ENCODE measurements at regions not wholly inside any gene's neighbourhood (a gene's known extent, or its start where the extent isn't known, plus 50 kb on each side); places are given as distances from the start of the nearest gene placed in this dataset.

DNA sequence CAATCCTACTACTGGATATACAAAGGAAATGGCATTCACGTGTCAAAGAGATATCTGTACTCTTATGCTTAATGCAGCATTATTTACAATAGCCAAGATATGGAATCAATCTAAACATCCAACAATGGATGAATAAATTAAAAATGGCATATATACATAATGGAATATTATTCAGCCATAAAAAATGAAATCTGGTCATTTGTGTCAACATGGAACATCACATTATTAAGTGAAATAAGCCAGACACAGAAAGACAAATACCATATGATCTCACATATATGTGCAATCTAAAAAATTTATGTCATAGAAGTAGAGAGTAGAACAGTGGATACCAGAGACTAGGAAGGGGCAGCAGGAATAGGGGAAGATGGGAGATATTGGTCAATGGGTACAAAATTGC is 228.8 kb upstream of the TBX3 start:
- H3K27ac ChIP-seq, result no peak overlapping the region
- 81 to 92% (median 84%) methylated on average over 1 of the region's 1 CpG for WGBS, 3 donors
- intact Hi-C loops (cut with DNase I), result loop anchor here in 1 of 2 donors (5.0 kb wide), 1 partner anchor 54 kb away; no protein-coding TSS in a partner anchor
- no peaks in the 10 kb centered on the region for H3K4me1 ChIP-seq
- H3K27me3 ChIP-seq (ENCODE audit: insufficient read depth in 3 of 3, low read length in 2 of 3), result no peaks in the 10 kb centered on the region
- TF ChIP-seq, protein P1, sequence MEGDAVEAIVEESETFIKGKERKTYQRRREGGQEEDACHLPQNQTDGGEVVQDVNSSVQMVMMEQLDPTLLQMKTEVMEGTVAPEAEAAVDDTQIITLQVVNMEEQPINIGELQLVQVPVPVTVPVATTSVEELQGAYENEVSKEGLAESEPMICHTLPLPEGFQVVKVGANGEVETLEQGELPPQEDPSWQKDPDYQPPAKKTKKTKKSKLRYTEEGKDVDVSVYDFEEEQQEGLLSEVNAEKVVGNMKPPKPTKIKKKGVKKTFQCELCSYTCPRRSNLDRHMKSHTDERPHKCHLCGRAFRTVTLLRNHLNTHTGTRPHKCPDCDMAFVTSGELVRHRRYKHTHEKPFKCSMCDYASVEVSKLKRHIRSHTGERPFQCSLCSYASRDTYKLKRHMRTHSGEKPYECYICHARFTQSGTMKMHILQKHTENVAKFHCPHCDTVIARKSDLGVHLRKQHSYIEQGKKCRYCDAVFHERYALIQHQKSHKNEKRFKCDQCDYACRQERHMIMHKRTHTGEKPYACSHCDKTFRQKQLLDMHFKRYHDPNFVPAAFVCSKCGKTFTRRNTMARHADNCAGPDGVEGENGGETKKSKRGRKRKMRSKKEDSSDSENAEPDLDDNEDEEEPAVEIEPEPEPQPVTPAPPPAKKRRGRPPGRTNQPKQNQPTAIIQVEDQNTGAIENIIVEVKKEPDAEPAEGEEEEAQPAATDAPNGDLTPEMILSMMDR (IDR thresholded peaks at IDR 0.05), result no peak
- no peaks in the 10 kb centered on the region for H3K9me3 ChIP-seq
- H3K36me3 ChIP-seq (ENCODE audit: insufficient read depth in 1 of 2, low read depth in 1 of 2), result no peaks in the 10 kb centered on the region
- DNase-seq (no peak), ATAC-seq (no peak)
- H3K4me3 ChIP-seq, result no peak overlapping the region

DNA sequence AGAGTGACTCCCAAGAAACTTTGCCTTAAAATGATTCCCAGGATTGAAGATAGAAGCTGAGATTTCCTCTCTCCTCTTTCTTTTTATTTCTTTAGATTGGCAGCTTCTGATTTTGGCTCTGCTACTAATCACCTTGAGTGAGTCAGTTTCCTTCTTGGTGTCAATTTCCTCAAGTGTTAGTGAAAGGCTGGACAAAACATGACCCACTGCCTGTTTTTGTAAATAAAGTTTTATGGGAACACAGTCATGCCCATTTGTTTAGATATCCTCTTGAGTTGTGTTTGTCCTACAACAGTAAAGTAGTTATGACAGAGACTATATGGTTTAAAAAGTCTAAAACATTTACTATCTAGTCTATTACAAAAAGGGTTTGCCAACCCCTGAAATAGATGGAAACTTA is 227.2 kb upstream of the TBX3 start:
- no peak for DNase-seq
- intact Hi-C loops (cut with DNase I), result loop anchor here in 1 of 2 donors (5.0 kb wide), 1 partner anchor 56 kb away; no protein-coding TSS in a partner anchor
- no peaks in the 10 kb centered on the region for H3K36me3 ChIP-seq (ENCODE audit: insufficient read depth in 1 of 2, low read depth in 1 of 2)
- no peak overlapping the region for H3K27ac ChIP-seq
- no peak overlapping the region for H3K4me3 ChIP-seq
- no peaks in the 10 kb centered on the region for H3K27me3 ChIP-seq (ENCODE audit: insufficient read depth in 3 of 3, low read length in 2 of 3)
- TF ChIP-seq, protein P1 (IDR thresholded peaks at IDR 0.05), result no peak
- ATAC-seq, result no peak
- H3K9me3 ChIP-seq, result no peaks in the 10 kb centered on the region
- H3K4me1 ChIP-seq, result no peaks in the 10 kb centered on the region

DNA sequence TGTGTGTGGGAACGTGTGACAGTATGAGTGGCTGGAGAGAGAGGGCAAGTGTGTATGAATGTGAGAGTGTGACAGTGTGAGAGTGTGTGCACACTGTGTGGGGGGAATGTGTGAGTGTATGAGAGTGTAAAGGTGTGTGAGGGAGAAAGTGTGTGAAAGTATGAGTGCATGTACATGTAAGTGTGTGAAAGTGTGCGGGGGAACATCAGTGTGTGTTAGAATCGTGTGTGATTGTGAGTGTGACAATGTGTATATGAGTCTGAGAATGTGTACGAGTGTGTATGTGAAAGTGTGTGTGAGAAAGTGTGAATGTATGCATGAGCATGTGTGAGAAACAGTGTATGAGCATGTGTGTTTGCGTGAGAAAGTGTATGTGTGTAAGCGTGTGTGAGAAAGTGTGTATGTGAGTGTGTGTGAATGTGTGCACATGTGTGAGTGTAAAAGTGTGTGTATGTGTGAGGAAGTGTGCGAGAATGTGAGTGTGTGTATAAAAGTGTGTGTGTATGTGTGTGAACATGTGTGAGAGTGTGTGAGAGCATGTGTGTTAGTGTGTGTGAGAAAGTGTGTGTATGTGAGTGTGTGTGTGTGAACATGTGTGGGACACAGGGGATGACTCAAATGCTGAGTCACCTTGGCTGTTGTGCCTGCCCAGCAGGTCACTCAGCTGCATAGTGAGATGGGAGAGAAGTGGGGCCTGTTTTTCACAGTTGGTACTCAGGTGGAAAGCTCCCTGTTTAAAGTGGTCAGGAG is 220.5 kb upstream of the TBX3 start:
- no peak for ATAC-seq
- H3K36me3 ChIP-seq (ENCODE audit: insufficient read depth in 1 of 2, low read depth in 1 of 2), result no peaks in the 10 kb centered on the region
- no peak overlapping the region for H3K4me3 ChIP-seq
- TF ChIP-seq, protein P1 (IDR thresholded peaks at IDR 0.05), result no peak
- no peaks in the 10 kb centered on the region for H3K4me1 ChIP-seq
- intact Hi-C loops (cut with DNase I), result no loop called here
- no peaks in the 10 kb centered on the region for H3K9me3 ChIP-seq
- 86 to 94% (median 89%) methylated on average over 7 of the region's 7 CpGs for WGBS, 3 donors
- DNase-seq, result no peak
- H3K27ac ChIP-seq, result no peak overlapping the region
- no peaks in the 10 kb centered on the region for H3K27me3 ChIP-seq (ENCODE audit: insufficient read depth in 3 of 3, low read length in 2 of 3)

DNA sequence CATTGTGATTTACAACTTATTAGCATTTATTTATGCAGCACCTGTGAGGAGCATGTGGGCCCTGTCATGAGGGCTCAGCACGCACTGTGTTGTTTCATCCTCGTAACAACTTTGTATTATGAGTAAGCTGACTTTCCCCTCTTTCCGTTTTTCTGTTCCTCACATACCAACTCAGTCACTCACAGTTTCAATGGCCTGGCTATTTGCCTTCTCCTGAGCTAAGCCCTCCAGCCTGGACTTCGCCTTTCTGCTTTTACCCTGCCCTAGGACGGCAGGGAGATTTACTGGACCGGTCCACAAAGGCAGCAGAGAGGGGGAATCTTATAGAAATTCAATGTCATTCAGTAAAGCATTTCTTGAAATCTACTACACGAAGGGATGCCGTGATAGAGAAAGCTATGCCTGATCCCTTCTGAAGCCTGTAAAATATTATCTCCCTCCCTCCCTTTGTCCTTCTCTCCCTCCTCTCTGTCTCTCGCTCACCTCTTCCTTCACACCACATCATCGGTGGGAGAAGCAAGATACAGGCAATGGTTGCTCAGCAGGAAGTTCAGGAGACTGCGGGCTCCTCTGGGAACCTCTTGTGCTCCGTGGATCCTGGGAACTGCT is 219.2 kb upstream of the TBX3 start:
- H3K36me3 ChIP-seq (ENCODE audit: insufficient read depth in 1 of 2, low read depth in 1 of 2), result no peaks in the 10 kb centered on the region
- no peak for DNase-seq
- H3K27me3 ChIP-seq (ENCODE audit: insufficient read depth in 3 of 3, low read length in 2 of 3), result no peaks in the 10 kb centered on the region
- no peaks in the 10 kb centered on the region for H3K4me1 ChIP-seq
- intact Hi-C loops (cut with DNase I), result no loop called here
- H3K9me3 ChIP-seq, result no peaks in the 10 kb centered on the region
- TF ChIP-seq, protein P1 (IDR thresholded peaks at IDR 0.05), result no peak
- no peak overlapping the region for H3K4me3 ChIP-seq
- no peak for ATAC-seq
- 52 to 60% (median 59%) methylated on average over 12 of the region's 12 CpGs for WGBS, 3 donors
- H3K27ac ChIP-seq, result no peak overlapping the region

All from psoas muscle (tissue), 7 donors.